ENCODE measurements at regions not wholly inside any gene's neighbourhood (a gene's known extent, or its start where the extent isn't known, plus 50 kb on each side); places are given as distances from the start of the nearest gene placed in this dataset.

DNA sequence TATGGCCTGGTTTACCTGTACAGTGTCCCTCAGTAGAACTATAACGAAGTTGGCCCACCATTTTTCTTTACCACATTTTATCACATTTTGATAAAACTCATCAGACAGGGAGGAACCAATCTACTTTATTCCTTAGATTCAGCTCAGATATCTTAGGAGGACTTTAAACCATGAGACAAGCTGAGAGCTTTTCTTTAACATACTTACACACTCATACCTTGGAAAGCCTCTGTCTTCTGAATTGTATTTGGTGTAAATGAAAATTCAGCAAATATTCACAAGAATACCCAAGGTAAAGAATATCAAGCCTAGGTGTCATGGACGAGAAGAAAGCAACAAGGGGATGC lies 313.2 kb downstream of the ENC1 start:
- Histone ChIP-seq H3K27ac (no peak overlapping the region), H3K4me3 (no peak overlapping the region), H3K9me3 (no peaks in the 10 kb centered on the region), H3K27me3 (replicated peaks; ENCODE audit: insufficient read depth) (no peaks in the 10 kb centered on the region), H3K36me3 (no peaks in the 10 kb centered on the region), H3K4me1 (ENCODE audit: control insufficient read depth in 1 of 2, low read depth in 2 of 2) (peaks cover 0 to 11% of the 10 kb centered on the region in 2 donors)
- TF ChIP-seq, protein P1, sequence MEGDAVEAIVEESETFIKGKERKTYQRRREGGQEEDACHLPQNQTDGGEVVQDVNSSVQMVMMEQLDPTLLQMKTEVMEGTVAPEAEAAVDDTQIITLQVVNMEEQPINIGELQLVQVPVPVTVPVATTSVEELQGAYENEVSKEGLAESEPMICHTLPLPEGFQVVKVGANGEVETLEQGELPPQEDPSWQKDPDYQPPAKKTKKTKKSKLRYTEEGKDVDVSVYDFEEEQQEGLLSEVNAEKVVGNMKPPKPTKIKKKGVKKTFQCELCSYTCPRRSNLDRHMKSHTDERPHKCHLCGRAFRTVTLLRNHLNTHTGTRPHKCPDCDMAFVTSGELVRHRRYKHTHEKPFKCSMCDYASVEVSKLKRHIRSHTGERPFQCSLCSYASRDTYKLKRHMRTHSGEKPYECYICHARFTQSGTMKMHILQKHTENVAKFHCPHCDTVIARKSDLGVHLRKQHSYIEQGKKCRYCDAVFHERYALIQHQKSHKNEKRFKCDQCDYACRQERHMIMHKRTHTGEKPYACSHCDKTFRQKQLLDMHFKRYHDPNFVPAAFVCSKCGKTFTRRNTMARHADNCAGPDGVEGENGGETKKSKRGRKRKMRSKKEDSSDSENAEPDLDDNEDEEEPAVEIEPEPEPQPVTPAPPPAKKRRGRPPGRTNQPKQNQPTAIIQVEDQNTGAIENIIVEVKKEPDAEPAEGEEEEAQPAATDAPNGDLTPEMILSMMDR (IDR thresholded peaks at IDR 0.05): no peak
- ATAC-seq (ENCODE audit: insufficient number of reproducible peaks, low FRiP score, low read depth): no peak
- no peak for DNase-seq (ENCODE audit: low spot score)

DNA sequence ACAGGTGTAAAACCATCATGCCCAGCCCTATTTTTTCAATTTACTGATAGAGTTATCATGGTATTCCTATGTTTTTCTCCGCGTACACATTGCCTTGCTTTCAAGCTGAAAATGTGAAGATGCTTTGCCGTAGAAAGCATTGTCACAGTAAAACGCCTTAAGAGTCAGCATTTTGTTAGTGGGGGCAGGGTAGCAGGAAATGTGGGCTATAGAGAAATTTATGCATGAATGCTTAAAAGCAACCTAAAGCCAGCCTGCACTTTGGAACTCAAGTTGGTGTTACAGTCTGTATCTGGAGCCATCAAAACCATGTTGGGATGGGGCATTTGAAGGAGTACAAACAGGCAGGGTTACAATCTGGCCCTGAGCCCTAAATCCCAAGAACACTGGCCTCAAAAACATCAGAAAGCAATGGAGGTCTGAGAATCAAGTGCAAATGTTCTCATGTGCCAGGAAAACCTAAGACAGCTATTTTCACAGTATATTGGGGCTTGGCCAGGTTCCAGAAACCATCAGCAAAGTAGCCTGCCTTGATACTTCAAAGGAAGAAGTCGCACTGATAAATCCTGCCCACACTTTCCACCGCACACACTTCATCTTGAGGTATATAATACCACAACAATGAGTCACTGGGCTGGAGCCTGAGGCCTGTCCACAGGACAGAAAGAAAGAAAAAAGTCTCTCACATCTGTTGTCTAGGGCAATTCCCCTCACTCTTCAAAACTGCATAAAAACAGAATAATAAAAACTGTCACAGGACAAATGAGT lies 313.8 kb downstream of the ENC1 start:
- no peaks in the 10 kb centered on the region for H3K36me3 ChIP-seq
- ATAC-seq (ENCODE audit: insufficient number of reproducible peaks, low FRiP score, low read depth) (no peak), DNase-seq (ENCODE audit: low spot score) (no peak)
- no peaks in the 10 kb centered on the region for H3K9me3 ChIP-seq
- no peaks in the 10 kb centered on the region for H3K27me3 ChIP-seq (replicated peaks; ENCODE audit: insufficient read depth)
- H3K4me1 ChIP-seq (ENCODE audit: control insufficient read depth in 1 of 2, low read depth in 2 of 2): peaks cover 0 to 11% of the 10 kb centered on the region in 2 donors
- no peak overlapping the region for H3K27ac ChIP-seq
- H3K4me3 ChIP-seq: no peak overlapping the region
- TF ChIP-seq, protein P1 (IDR thresholded peaks at IDR 0.05): no peak

DNA sequence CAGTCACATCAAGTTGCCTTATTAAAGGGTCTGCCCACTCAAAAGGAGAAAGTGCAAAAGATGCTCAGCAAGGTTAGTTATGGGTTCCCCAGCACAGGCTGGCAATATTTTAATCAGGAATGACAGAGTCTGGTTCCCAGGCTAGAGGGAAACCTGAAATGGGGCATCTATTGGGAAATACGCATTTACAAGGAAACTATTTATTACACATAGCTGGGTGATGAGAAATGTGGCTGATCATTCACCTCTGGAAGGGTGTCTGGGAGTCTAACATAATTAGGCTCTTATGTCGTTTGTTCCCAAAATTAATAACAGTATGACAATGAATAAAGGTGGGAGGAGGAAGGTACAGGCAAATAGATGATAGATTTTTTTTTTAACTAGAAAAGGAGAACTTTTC lies 314.7 kb downstream of the ENC1 start:
- ATAC-seq (ENCODE audit: insufficient number of reproducible peaks, low FRiP score, low read depth) (no peak), DNase-seq (ENCODE audit: low spot score) (no peak)
- no peaks in the 10 kb centered on the region for H3K36me3 ChIP-seq
- TF ChIP-seq, protein P1 (IDR thresholded peaks at IDR 0.05): no peak
- no peaks in the 10 kb centered on the region for H3K9me3 ChIP-seq
- no peaks in the 10 kb centered on the region for H3K27me3 ChIP-seq (replicated peaks; ENCODE audit: insufficient read depth)
- H3K4me3 ChIP-seq: no peak overlapping the region
- H3K4me1 ChIP-seq (ENCODE audit: control insufficient read depth in 1 of 2, low read depth in 2 of 2): peaks cover 0 to 11% of the 10 kb centered on the region in 2 donors
- no peak overlapping the region for H3K27ac ChIP-seq

DNA sequence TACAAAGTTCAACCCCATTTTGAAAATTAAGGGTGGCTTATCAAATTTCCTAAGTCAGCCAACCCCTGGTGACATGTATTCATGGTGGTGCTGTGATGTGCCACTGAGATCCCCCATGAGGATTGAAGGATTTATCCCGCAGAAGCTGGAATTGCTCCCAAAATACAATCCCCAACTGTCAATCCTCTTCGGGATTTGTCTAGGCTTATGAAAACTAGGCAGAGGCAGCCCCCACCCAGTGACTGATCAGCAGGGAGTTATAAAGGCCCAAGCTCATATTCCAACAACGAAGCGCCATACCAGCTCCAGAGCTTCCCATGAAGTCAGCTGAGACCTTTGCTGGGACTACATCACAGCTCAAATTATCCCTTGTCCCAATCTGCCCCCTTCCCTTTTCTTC lies 316.0 kb downstream of the ENC1 start:
- Histone ChIP-seq H3K36me3 (no peaks in the 10 kb centered on the region), H3K27me3 (replicated peaks; ENCODE audit: insufficient read depth) (no peaks in the 10 kb centered on the region), H3K4me3 (no peak overlapping the region), H3K27ac (no peak overlapping the region), H3K9me3 (no peaks in the 10 kb centered on the region), H3K4me1 (ENCODE audit: control insufficient read depth in 1 of 2, low read depth in 2 of 2) (peaks cover 0 to 11% of the 10 kb centered on the region in 2 donors)
- ATAC-seq (ENCODE audit: insufficient number of reproducible peaks, low FRiP score, low read depth) (no peak), DNase-seq (ENCODE audit: low spot score) (no peak)
- TF ChIP-seq, protein P1 (IDR thresholded peaks at IDR 0.05): no peak

DNA sequence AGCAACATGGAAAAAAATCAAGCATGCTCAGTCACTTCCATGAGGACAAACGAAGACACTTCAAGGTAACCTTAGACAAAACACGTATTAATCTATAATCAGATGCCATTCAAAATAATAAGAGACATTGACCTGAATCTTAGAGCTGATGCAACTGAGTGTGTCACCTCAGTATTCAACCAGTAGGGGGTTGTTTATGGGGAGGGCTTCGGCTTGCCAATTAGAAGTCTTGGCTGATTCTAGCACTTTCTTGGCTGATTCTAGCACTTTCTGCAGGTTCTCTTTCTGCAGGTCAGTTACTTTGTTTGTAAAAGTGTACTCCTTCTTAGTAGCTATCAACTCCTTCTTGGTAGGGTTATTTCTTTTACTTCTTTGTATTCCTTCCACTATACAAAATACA lies 317.6 kb downstream of the ENC1 start:
- Histone ChIP-seq H3K36me3 (no peaks in the 10 kb centered on the region), H3K9me3 (no peaks in the 10 kb centered on the region), H3K27ac (no peak overlapping the region), H3K27me3 (replicated peaks; ENCODE audit: insufficient read depth) (no peaks in the 10 kb centered on the region), H3K4me1 (ENCODE audit: control insufficient read depth in 1 of 2, low read depth in 2 of 2) (peaks cover 0 to 2% of the 10 kb centered on the region in 2 donors), H3K4me3 (no peak overlapping the region)
- DNase-seq (ENCODE audit: low spot score) (no peak), ATAC-seq (ENCODE audit: insufficient number of reproducible peaks, low FRiP score, low read depth) (no peak)
- TF ChIP-seq, protein P1 (IDR thresholded peaks at IDR 0.05): no peak

Measured in thoracic aorta (tissue), 2 donors.